ENCODE measurements at regions not wholly inside any gene's neighbourhood (a gene's known extent, or its start where the extent isn't known, plus 50 kb on each side); places are given as distances from the start of the nearest gene placed in this dataset.

DNA sequence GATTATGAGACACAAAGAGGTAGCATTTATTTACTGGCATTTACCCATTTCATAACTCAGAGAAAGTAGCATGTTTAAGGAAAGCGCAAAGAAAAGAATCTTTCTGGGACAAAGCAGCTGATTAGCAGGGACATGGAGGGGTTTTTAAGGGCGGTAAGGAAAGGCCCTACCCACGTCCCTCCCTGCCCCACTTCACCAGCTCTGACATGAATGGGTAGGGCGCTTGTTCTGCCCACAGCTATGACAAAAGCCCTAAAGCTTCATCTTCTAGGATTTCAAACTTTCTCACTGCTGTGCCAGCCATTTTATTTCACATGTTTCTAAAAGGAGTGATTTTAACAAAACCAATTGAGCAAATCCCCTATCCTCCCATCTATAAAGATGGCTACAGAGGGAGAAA lies 406.9 kb upstream of the KLF6 start:
- TF ChIP-seq ZFX (CRISPR knock-in tag; IDR thresholded peaks at IDR 0.05) (no peak), EZH2 (IDR thresholded peaks at IDR 0.05; ENCODE audit: borderline replicate concordance, low read depth, low read length) (no peak), SAFB2 (IDR thresholded peaks at IDR 0.05; ENCODE audit: borderline replicate concordance, low read depth, low read length, severe bottlenecking) (no peak), RAD51 (IDR thresholded peaks at IDR 0.05; ENCODE audit: borderline replicate concordance, low read depth) (no peak), HCFC1 (IDR thresholded peaks at IDR 0.05; ENCODE audit: low read depth, low read length) (no peak), KHSRP (IDR thresholded peaks at IDR 0.05) (no peak), SETDB1 (IDR thresholded peaks at IDR 0.05; ENCODE audit: low read length) (no peak)
- TF ChIP-seq, protein P1, sequence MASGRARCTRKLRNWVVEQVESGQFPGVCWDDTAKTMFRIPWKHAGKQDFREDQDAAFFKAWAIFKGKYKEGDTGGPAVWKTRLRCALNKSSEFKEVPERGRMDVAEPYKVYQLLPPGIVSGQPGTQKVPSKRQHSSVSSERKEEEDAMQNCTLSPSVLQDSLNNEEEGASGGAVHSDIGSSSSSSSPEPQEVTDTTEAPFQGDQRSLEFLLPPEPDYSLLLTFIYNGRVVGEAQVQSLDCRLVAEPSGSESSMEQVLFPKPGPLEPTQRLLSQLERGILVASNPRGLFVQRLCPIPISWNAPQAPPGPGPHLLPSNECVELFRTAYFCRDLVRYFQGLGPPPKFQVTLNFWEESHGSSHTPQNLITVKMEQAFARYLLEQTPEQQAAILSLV (tag; IDR thresholded peaks at IDR 0.05) = no peak
- TF ChIP-seq, protein P2, sequence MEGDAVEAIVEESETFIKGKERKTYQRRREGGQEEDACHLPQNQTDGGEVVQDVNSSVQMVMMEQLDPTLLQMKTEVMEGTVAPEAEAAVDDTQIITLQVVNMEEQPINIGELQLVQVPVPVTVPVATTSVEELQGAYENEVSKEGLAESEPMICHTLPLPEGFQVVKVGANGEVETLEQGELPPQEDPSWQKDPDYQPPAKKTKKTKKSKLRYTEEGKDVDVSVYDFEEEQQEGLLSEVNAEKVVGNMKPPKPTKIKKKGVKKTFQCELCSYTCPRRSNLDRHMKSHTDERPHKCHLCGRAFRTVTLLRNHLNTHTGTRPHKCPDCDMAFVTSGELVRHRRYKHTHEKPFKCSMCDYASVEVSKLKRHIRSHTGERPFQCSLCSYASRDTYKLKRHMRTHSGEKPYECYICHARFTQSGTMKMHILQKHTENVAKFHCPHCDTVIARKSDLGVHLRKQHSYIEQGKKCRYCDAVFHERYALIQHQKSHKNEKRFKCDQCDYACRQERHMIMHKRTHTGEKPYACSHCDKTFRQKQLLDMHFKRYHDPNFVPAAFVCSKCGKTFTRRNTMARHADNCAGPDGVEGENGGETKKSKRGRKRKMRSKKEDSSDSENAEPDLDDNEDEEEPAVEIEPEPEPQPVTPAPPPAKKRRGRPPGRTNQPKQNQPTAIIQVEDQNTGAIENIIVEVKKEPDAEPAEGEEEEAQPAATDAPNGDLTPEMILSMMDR (IDR thresholded peaks at IDR 0.05 in 2 of 3, conservative IDR thresholded peaks at IDR 0.05 in 1 of 3; ENCODE audit: insufficient read depth in 2 of 3, low read depth in 1 of 3, low read length in 3 of 3) = no peak

Data from K562 (cell line).